Astrocyte (in vitro differentiated cells and primary cell): ENCODE measurements at regions not wholly inside any gene's neighbourhood (a gene's known extent, or its start where the extent isn't known, plus 50 kb on each side); places are given as distances from the start of the nearest gene placed in this dataset.

Experiments used
- DNase-seq: peaks from one replicate; pipeline ENCODE4 v3.0.0-alpha.2; 2010; ENCODE audit warnings: low read depth
- FAIRE-seq: peaks from 2 replicates; lab custom pipeline; 2011; peaks lifted over from hg19 to GRCh38; lab: Jason Lieb, UNC
- H2AFZ ChIP-seq: 2 replicates; pipeline ENCODE4 v1.6.0; 2012; ENCODE audit warnings: low read depth, low read length, inconsistent platforms
- H3K27ac ChIP-seq: 2 replicates; pipeline ENCODE4 v1.5.1; 2011; ENCODE audit warnings: low read depth, low read length, inconsistent platforms
- H3K27me3 ChIP-seq: 2 replicates; pipeline ENCODE4 v1.6.0; 2011; ENCODE audit warnings: low read length, inconsistent platforms; ENCODE audit not compliant: insufficient read depth
- H3K36me3 ChIP-seq: 2 replicates; pipeline ENCODE4 v1.5.1; 2011; ENCODE audit warnings: low read length, inconsistent platforms; ENCODE audit not compliant: insufficient read depth
- H3K4me1 ChIP-seq: 2 replicates; pipeline ENCODE4 v1.5.1; 2011; ENCODE audit warnings: low read length, inconsistent platforms; ENCODE audit not compliant: insufficient read depth
- H3K4me2 ChIP-seq: 2 replicates; pipeline ENCODE4 v1.6.0; 2012; ENCODE audit warnings: low read length, inconsistent platforms
- H3K4me3 ChIP-seq: 2 replicates; pipeline ENCODE4 v1.5.1; 2011; ENCODE audit warnings: low read depth, mild to moderate bottlenecking, low read length, inconsistent platforms; ENCODE audit not compliant: insufficient read depth
- H3K79me2 ChIP-seq: 2 replicates; pipeline ENCODE4 v1.6.0; 2012; ENCODE audit warnings: mild to moderate bottlenecking, low read length, inconsistent platforms; ENCODE audit not compliant: insufficient read depth
- H3K9ac ChIP-seq: 2 replicates; pipeline ENCODE4 v1.6.0; 2012; ENCODE audit warnings: mild to moderate bottlenecking, low read length, inconsistent platforms
- H3K9me3 ChIP-seq: 2 replicates; pipeline ENCODE4 v1.5.1; 2012; ENCODE audit warnings: low read depth, mild to moderate bottlenecking, low read length, inconsistent platforms; ENCODE audit not compliant: insufficient read depth
- H4K20me1 ChIP-seq: 2 replicates; pipeline ENCODE4 v1.6.0; 2012; ENCODE audit warnings: low read length, inconsistent platforms; ENCODE audit not compliant: insufficient read depth
- H3K27ac Mint-ChIP-seq: one replicate; pipeline ENCODE4 v1.8.0; 2021; ENCODE audit warnings: mild to moderate bottlenecking, mixed read lengths; ENCODE audit not compliant: unreplicated experiment
- H3K27me3 Mint-ChIP-seq: one replicate; pipeline ENCODE4 v1.8.0; 2021; ENCODE audit warnings: low read depth, mixed read lengths; ENCODE audit not compliant: unreplicated experiment
- H3K36me3 Mint-ChIP-seq: one replicate; pipeline ENCODE4 v1.8.0; 2021; ENCODE audit warnings: low read depth, mixed read lengths; ENCODE audit not compliant: unreplicated experiment
- H3K4me1 Mint-ChIP-seq: one replicate; pipeline ENCODE4 v1.8.0; 2021; ENCODE audit warnings: low read depth, mixed read lengths; ENCODE audit not compliant: unreplicated experiment
- H3K4me3 Mint-ChIP-seq: one replicate; pipeline ENCODE4 v1.8.0; 2021; ENCODE audit warnings: mild to moderate bottlenecking, moderate library complexity, mixed read lengths; ENCODE audit not compliant: unreplicated experiment
- H3K9me3 Mint-ChIP-seq: one replicate; pipeline ENCODE4 v1.8.0; 2021; ENCODE audit warnings: mild to moderate bottlenecking, mixed read lengths; ENCODE audit not compliant: unreplicated experiment
- CTCF ChIP-seq: IDR thresholded peaks from 2 replicates; pipeline ENCODE4 v1.5.1; 2011; ENCODE audit warnings: low read depth, mild to moderate bottlenecking, inconsistent platforms, low read length, moderate library complexity; ENCODE audit not compliant: insufficient read depth
- EZH2 ChIP-seq: IDR thresholded peaks from 2 replicates; pipeline ENCODE4 v1.6.1; 2012; ENCODE audit warnings: mild to moderate bottlenecking, low read length, inconsistent platforms; ENCODE audit not compliant: insufficient read depth

- Histone ChIP-seq H3K9ac (no peak overlapping the region), H3K4me3 (no peak overlapping the region), H3K79me2 (no peaks in the 10 kb centered on the region), H3K9me3 (peaks cover 2% of the 10 kb centered on the region), H3K4me1 (no peaks in the 10 kb centered on the region), H4K20me1 (no peaks in the 10 kb centered on the region), H3K27ac (no peak overlapping the region), H3K36me3 (no peaks in the 10 kb centered on the region), H3K27me3 (no peaks in the 10 kb centered on the region), H3K4me2 (no peak overlapping the region), H2AFZ (no peak overlapping the region)
- no peak overlapping the region for H3K27ac Mint-ChIP-seq
- H3K27me3 Mint-ChIP-seq, result no peaks in the 10 kb centered on the region
- TF ChIP-seq EZH2 (no peak), CTCF (no peak)
- DNase-seq (no peak), FAIRE-seq (no peak)
- H3K9me3 Mint-ChIP-seq, result no peaks in the 10 kb centered on the region
- H3K4me1 Mint-ChIP-seq, result no peaks in the 10 kb centered on the region
- no peaks in the 10 kb centered on the region for H3K36me3 Mint-ChIP-seq
- no peak overlapping the region for H3K4me3 Mint-ChIP-seq
Measured at GRCh38 chr5:30867711-30868110, 325.8 kb upstream of the CDH6 start.

DNA sequence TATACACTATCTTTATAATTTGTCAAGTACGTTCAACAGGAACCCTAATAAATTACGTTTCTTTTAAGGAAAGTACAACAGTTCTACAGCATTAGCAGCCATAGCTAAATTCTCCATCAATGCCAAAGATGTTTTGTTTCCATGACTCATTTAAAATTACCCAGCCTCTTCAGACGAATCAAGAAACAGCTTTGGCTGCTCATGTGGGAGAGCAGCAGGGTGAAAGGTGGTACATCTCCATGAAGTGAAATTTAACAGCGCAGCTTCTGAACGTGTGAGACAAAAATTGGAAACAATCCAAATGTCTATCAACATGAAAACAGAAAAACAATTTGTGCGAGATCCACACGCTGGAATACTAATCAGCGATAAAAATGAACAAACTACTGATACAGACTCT is 327.3 kb upstream of the CDH6 start:
- H3K27ac Mint-ChIP-seq, result no peak overlapping the region
- Histone ChIP-seq H4K20me1 (no peaks in the 10 kb centered on the region), H3K27me3 (no peaks in the 10 kb centered on the region), H2AFZ (no peak overlapping the region), H3K9me3 (peaks cover 2% of the 10 kb centered on the region), H3K9ac (no peak overlapping the region), H3K4me3 (no peak overlapping the region), H3K4me1 (no peaks in the 10 kb centered on the region), H3K27ac (no peak overlapping the region), H3K36me3 (no peaks in the 10 kb centered on the region), H3K4me2 (no peak overlapping the region), H3K79me2 (no peaks in the 10 kb centered on the region)
- H3K4me1 Mint-ChIP-seq, result no peaks in the 10 kb centered on the region
- no peaks in the 10 kb centered on the region for H3K9me3 Mint-ChIP-seq
- no peak overlapping the region for H3K4me3 Mint-ChIP-seq
- no peaks in the 10 kb centered on the region for H3K36me3 Mint-ChIP-seq
- no peaks in the 10 kb centered on the region for H3K27me3 Mint-ChIP-seq
- FAIRE-seq (no peak), DNase-seq (no peak)
- TF ChIP-seq EZH2, result no peak
- TF ChIP-seq CTCF, result no peak

GRCh38 chr5:30856242-30856641 is 337.2 kb upstream of the CDH6 start:
- H3K4me1 Mint-ChIP-seq, result peaks cover 10% of the 10 kb centered on the region
- DNase-seq, result no peak
- no peaks in the 10 kb centered on the region for H3K4me1 ChIP-seq

More at GRCh38 chr5:30856242-30856641, 337.2 kb upstream of the CDH6 start:
- FAIRE-seq, result no peak
- Histone ChIP-seq H3K9me3 (no peaks in the 10 kb centered on the region), H3K9ac (no peak overlapping the region), H3K27me3 (no peaks in the 10 kb centered on the region), H3K4me2 (no peak overlapping the region), H3K36me3 (no peaks in the 10 kb centered on the region), H2AFZ (no peak overlapping the region), H3K4me3 (no peak overlapping the region), H3K27ac (no peak overlapping the region), H4K20me1 (no peaks in the 10 kb centered on the region), H3K79me2 (no peaks in the 10 kb centered on the region)
- no peaks in the 10 kb centered on the region for H3K27me3 Mint-ChIP-seq
- H3K4me3 Mint-ChIP-seq, result no peak overlapping the region
- no peaks in the 10 kb centered on the region for H3K9me3 Mint-ChIP-seq
- no peaks in the 10 kb centered on the region for H3K36me3 Mint-ChIP-seq
- H3K27ac Mint-ChIP-seq, result no peak overlapping the region
- TF ChIP-seq EZH2 (no peak), CTCF (no peak)
